ENCODE measurements at regions not wholly inside any gene's neighbourhood (a gene's known extent, or its start where the extent isn't known, plus 50 kb on each side); places are given as distances from the start of the nearest gene placed in this dataset.

- TF ChIP-seq PBX3 (IDR thresholded peaks at IDR 0.05) (no peak), SMC3 (IDR thresholded peaks at IDR 0.05) (no peak), CTCF (IDR thresholded peaks at IDR 0.05) (no peak), MAX (IDR thresholded peaks at IDR 0.05) (no peak), RAD21 (conservative IDR thresholded peaks at IDR 0.05 in 1 of 2, IDR thresholded peaks at IDR 0.05 in 1 of 2) (no peak), POLR2AphosphoS2 (conservative IDR thresholded peaks at IDR 0.05; ENCODE audit: low read length) (no peak), TP53 (CRISPR knock-in tag; IDR thresholded peaks at IDR 0.05) (no peak), RFX5 (IDR thresholded peaks at IDR 0.05) (no peak), JUN (IDR thresholded peaks at IDR 0.05) (no peak), EP300 (IDR thresholded peaks at IDR 0.05) (no peak)
Observed at GRCh38 chr5:4405614-4406219, 734.4 kb upstream of the ADAMTS16 start.
